Neural progenitor cell (in vitro differentiated cells): ENCODE measurements at regions not wholly inside any gene's neighbourhood (a gene's known extent, or its start where the extent isn't known, plus 50 kb on each side); places are given as distances from the start of the nearest gene placed in this dataset.

Source experiments
- DNase-seq: peaks from one replicate; pipeline ENCODE4 v3.0.0-alpha.2; 2016; ENCODE audit warnings: low spot score
- H2AFZ ChIP-seq: fragments of 200-600 bp; sonication (generic); replicated peaks from 2 replicates; pipeline ENCODE4 v1.6.1; 2016; ENCODE audit warnings: antibody characterized with exemption
- H3F3A ChIP-seq: fragments of 200-600 bp; sonication (generic); 2 replicates; pipeline ENCODE4 v1.6.1; 2016; ENCODE audit warnings: antibody characterized with exemption, low read depth
- H3K27ac ChIP-seq: fragments of 200-600 bp; sonication (generic); 2 replicates; pipeline ENCODE4 v1.5.1; 2016; ENCODE audit warnings: mild to moderate bottlenecking
- H3K27me3 ChIP-seq: fragments of 200-600 bp; sonication (generic); 2 replicates; pipeline ENCODE4 v1.6.1; 2016; ENCODE audit warnings: mild to moderate bottlenecking, moderate library complexity
- H3K36me3 ChIP-seq: fragments of 200-600 bp; sonication (generic); 2 replicates; pipeline ENCODE4 v1.5.1; 2016
- H3K4me1 ChIP-seq: fragments of 200-600 bp; sonication (generic); 2 replicates; pipeline ENCODE4 v1.6.1; 2016; ENCODE audit warnings: mixed run types
- H3K4me2 ChIP-seq: fragments of 200-600 bp; sonication (generic); 2 replicates; pipeline ENCODE4 v1.6.1; 2016
- H3K4me3 ChIP-seq: fragments of 200-600 bp; sonication (generic); 2 replicates; pipeline ENCODE4 v1.5.1; 2016
- H3K79me2 ChIP-seq: fragments of 200-600 bp; sonication (generic); 2 replicates; pipeline ENCODE4 v1.6.1; 2016; ENCODE audit warnings: low read depth
- H3K9ac ChIP-seq: fragments of 200-600 bp; sonication (generic); 2 replicates; pipeline ENCODE4 v1.6.1; 2016
- H3K9me3 ChIP-seq: fragments of 200-600 bp; sonication (generic); 2 replicates; pipeline ENCODE4 v1.5.1; 2016; ENCODE audit warnings: low read depth
- H4K20me1 ChIP-seq: fragments of 200-600 bp; sonication (generic); 2 replicates; pipeline ENCODE4 v1.6.1; 2016; ENCODE audit warnings: low read depth
- H3K27ac Mint-ChIP-seq: 3 replicates; pipeline ENCODE4 v1.8.0; 2021; ENCODE audit warnings: mixed read lengths
- H3K27me3 Mint-ChIP-seq: 2 replicates; pipeline ENCODE4 v1.8.0; 2022; ENCODE audit warnings: low read depth, mild to moderate bottlenecking, inconsistent platforms, moderate library complexity, mixed read lengths; ENCODE audit not compliant: insufficient read depth
- H3K36me3 Mint-ChIP-seq: 3 replicates; pipeline ENCODE4 v1.8.0; 2021; ENCODE audit warnings: mixed read lengths
- H3K4me1 Mint-ChIP-seq: 3 replicates; pipeline ENCODE4 v1.8.0; 2021; ENCODE audit warnings: mixed read lengths
- H3K4me3 Mint-ChIP-seq: 3 replicates; pipeline ENCODE4 v1.8.0; 2021; ENCODE audit warnings: mild to moderate bottlenecking, moderate library complexity, mixed read lengths
- H3K9me3 Mint-ChIP-seq: 3 replicates; pipeline ENCODE4 v1.8.0; 2020; ENCODE audit warnings: mixed read lengths
- EZH2 ChIP-seq: fragments of 200-600 bp; sonication (generic); IDR thresholded peaks from 2 replicates; pipeline ENCODE4 v1.6.1; 2017; ENCODE audit warnings: antibody characterized with exemption, mild to moderate bottlenecking, moderate library complexity
- EZH2phosphoT487 ChIP-seq: fragments of 200-600 bp; sonication (generic); IDR thresholded peaks from 2 replicates; pipeline ENCODE4 v1.6.1; 2017; ENCODE audit warnings: antibody characterized with exemption
- TF ChIP-seq, protein P1 (sequence below): fragments of 200-600 bp; sonication (generic); IDR thresholded peaks from 2 replicates; pipeline ENCODE4 v1.5.1; 2017; ENCODE audit warnings: antibody characterized with exemption, mild to moderate bottlenecking

DNA sequence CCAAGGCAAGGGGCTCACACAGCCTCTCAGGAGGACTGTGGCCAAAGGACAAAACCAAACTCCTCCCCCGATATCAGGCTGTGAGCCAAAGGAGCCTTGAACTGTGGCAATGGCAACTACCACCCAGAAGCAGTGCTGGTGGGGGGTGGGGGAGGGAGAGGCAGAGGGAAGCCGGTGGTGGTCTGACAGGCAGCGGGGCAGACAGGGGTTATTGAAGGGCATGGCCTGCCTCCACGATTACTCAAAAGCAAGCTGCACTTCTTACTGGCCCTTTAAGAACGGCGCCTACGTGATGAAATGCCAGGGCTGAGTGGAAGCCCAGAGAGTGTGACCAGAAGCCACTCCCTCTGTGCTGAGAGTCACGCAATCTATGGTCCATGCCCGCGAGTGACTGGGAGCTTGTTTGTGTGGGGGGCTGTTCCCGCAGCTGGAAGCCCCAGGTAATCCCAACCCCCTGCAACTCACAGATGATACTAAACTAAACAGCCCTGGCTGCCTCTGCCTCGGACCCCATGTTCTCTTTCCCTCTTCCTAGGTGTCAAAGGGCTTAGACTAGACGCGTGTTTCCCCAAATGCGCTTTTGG lies 128.2 kb upstream of the CXCR4 start:
- H2AFZ ChIP-seq: no peak overlapping the region
- H3K27ac Mint-ChIP-seq: no peak overlapping the region
- no peak for TF ChIP-seq EZH2phosphoT487
- TF ChIP-seq, protein P1, sequence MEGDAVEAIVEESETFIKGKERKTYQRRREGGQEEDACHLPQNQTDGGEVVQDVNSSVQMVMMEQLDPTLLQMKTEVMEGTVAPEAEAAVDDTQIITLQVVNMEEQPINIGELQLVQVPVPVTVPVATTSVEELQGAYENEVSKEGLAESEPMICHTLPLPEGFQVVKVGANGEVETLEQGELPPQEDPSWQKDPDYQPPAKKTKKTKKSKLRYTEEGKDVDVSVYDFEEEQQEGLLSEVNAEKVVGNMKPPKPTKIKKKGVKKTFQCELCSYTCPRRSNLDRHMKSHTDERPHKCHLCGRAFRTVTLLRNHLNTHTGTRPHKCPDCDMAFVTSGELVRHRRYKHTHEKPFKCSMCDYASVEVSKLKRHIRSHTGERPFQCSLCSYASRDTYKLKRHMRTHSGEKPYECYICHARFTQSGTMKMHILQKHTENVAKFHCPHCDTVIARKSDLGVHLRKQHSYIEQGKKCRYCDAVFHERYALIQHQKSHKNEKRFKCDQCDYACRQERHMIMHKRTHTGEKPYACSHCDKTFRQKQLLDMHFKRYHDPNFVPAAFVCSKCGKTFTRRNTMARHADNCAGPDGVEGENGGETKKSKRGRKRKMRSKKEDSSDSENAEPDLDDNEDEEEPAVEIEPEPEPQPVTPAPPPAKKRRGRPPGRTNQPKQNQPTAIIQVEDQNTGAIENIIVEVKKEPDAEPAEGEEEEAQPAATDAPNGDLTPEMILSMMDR: no peak
- no peak for TF ChIP-seq EZH2
- H3K4me1 ChIP-seq: peaks cover 13% of the 10 kb centered on the region
- H3K4me3 ChIP-seq: no peak overlapping the region
- H3K36me3 Mint-ChIP-seq: no peaks in the 10 kb centered on the region
- H3K4me2 ChIP-seq: no peak overlapping the region
- H3K36me3 ChIP-seq: no peaks in the 10 kb centered on the region
- H3K9ac ChIP-seq: no peak overlapping the region
- no peaks in the 10 kb centered on the region for H4K20me1 ChIP-seq
- H3K27me3 Mint-ChIP-seq: peaks cover 16% of the 10 kb centered on the region
- H3K79me2 ChIP-seq: no peaks in the 10 kb centered on the region
- no peaks in the 10 kb centered on the region for H3F3A ChIP-seq
- no peaks in the 10 kb centered on the region for H3K27me3 ChIP-seq
- H3K4me1 Mint-ChIP-seq: peaks cover 32% of the 10 kb centered on the region
- peaks cover 4% of the 10 kb centered on the region for H3K9me3 Mint-ChIP-seq
- peak; percentile 26 for DNase-seq
- H3K4me3 Mint-ChIP-seq: no peak overlapping the region
- H3K9me3 ChIP-seq: no peaks in the 10 kb centered on the region
- no peak overlapping the region for H3K27ac ChIP-seq

DNA sequence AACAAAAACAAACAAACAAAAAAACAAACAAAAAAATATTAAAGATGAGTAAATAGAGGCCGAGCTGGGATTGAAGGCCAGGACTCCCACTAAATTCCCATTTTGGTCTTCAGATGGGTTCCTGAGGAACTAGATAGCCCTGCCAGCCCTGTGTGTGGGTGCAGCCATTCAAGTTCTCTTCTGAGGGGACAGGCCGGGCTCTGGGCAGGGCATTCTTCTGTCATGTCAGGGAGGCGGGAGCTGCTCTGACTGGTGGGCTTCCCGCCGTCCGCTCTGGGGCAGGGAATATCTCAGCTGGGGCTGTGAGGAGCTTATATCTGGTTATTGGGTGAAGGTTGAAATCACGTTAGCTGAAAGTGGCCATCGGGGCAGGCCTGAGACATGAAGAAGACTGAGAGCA lies 127.3 kb upstream of the CXCR4 start:
- no peak for DNase-seq
- Histone ChIP-seq H3K36me3 (no peaks in the 10 kb centered on the region), H3K79me2 (no peaks in the 10 kb centered on the region), H3K9ac (no peak overlapping the region), H3K27ac (no peak overlapping the region), H4K20me1 (no peaks in the 10 kb centered on the region), H3F3A (no peaks in the 10 kb centered on the region), H2AFZ (no peak overlapping the region), H3K4me3 (no peak overlapping the region), H3K4me1 (peaks cover 13% of the 10 kb centered on the region), H3K9me3 (no peaks in the 10 kb centered on the region), H3K4me2 (no peak overlapping the region), H3K27me3 (no peaks in the 10 kb centered on the region)
- peaks cover 5% of the 10 kb centered on the region for H3K9me3 Mint-ChIP-seq
- H3K27ac Mint-ChIP-seq: peak overlapping the region; percentile 65
- H3K4me1 Mint-ChIP-seq: peaks cover 36% of the 10 kb centered on the region
- H3K4me3 Mint-ChIP-seq: no peak overlapping the region
- H3K27me3 Mint-ChIP-seq: peaks cover 16% of the 10 kb centered on the region
- TF ChIP-seq EZH2 (no peak), EZH2phosphoT487 (no peak)
- TF ChIP-seq, protein P1: no peak
- H3K36me3 Mint-ChIP-seq: no peaks in the 10 kb centered on the region

DNA sequence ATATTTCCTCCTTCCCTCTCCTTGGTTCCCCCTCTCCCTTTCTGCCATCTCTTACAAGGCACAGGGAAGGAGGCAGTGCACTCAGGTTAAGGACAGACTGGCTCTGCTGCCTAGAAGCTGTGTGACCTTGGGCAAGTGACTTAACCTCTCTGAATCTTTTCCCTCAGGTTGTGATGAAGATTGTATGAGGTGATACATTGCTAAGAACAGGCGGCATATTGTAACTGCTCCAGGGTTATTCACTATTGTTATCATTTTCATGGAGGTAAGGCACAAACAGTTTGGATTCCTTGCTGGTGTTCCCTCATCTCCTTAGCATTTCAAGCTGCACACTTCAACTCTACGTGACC lies 126.6 kb upstream of the CXCR4 start:
- Histone ChIP-seq H3K27ac (no peak overlapping the region), H3K9me3 (no peaks in the 10 kb centered on the region), H3K4me2 (no peak overlapping the region), H4K20me1 (no peaks in the 10 kb centered on the region), H3K4me3 (no peak overlapping the region), H3K9ac (no peak overlapping the region), H3F3A (no peaks in the 10 kb centered on the region), H2AFZ (no peak overlapping the region), H3K79me2 (no peaks in the 10 kb centered on the region), H3K27me3 (no peaks in the 10 kb centered on the region), H3K36me3 (no peaks in the 10 kb centered on the region), H3K4me1 (peaks cover 13% of the 10 kb centered on the region)
- Mint-ChIP-seq H3K36me3 (no peaks in the 10 kb centered on the region), H3K27ac (no peak overlapping the region), H3K4me1 (peaks cover 38% of the 10 kb centered on the region), H3K9me3 (peaks cover 6% of the 10 kb centered on the region), H3K4me3 (no peak overlapping the region), H3K27me3 (peaks cover 14% of the 10 kb centered on the region)
- DNase-seq: no peak
- TF ChIP-seq, protein P1: no peak
- TF ChIP-seq EZH2phosphoT487 (no peak), EZH2 (no peak)
